ENCODE measurements at regions not wholly inside any gene's neighbourhood (a gene's known extent, or its start where the extent isn't known, plus 50 kb on each side); places are given as distances from the start of the nearest gene placed in this dataset.

DNA sequence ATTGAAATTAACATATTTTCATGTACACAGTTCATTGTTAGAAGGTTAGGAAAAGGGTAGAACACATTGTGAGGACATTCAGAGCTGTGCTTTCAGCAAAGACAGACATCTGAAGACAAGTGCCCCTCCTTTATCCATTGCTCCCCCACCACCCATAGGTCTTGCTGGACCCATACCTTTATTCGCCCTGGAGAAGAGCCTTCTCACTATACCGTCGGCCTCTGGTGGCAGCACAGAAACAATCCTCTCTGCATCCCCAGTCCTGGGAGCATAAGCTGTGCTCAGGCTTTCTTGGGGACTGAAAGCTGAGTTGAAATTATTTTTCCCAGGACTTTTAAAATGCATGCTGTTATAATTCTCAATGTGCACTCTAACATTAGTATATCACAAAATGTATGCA, 372.3 kb downstream of the EPHA7 start:
- no peak overlapping the region for H3K4me3 ChIP-seq (replicated peaks in 1 of 4; ENCODE audit: control extremely low read depth in 1 of 4, insufficient read depth in 1 of 4, low read depth in 3 of 4, low read length in 4 of 4)
- H3K36me3 ChIP-seq (ENCODE audit: control insufficient read depth, insufficient read depth, low read length): no peaks in the 10 kb centered on the region
- H3K9me3 ChIP-seq (ENCODE audit: control insufficient read depth, insufficient read depth, low read depth, low read length): no peaks in the 10 kb centered on the region
- H3K27ac ChIP-seq (ENCODE audit: insufficient read depth, low read length): no peak overlapping the region
- H3K27me3 ChIP-seq (ENCODE audit: control insufficient read depth, insufficient read depth, low read length): no peaks in the 10 kb centered on the region
- H4K20me1 ChIP-seq (ENCODE audit: control insufficient read depth, extremely low read depth, insufficient read depth, low read length): no peaks in the 10 kb centered on the region
- no peak for TF ChIP-seq EZH2 (IDR thresholded peaks at IDR 0.05; ENCODE audit: low read length, missing control alignments)
- TF ChIP-seq, protein P1, sequence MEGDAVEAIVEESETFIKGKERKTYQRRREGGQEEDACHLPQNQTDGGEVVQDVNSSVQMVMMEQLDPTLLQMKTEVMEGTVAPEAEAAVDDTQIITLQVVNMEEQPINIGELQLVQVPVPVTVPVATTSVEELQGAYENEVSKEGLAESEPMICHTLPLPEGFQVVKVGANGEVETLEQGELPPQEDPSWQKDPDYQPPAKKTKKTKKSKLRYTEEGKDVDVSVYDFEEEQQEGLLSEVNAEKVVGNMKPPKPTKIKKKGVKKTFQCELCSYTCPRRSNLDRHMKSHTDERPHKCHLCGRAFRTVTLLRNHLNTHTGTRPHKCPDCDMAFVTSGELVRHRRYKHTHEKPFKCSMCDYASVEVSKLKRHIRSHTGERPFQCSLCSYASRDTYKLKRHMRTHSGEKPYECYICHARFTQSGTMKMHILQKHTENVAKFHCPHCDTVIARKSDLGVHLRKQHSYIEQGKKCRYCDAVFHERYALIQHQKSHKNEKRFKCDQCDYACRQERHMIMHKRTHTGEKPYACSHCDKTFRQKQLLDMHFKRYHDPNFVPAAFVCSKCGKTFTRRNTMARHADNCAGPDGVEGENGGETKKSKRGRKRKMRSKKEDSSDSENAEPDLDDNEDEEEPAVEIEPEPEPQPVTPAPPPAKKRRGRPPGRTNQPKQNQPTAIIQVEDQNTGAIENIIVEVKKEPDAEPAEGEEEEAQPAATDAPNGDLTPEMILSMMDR (conservative IDR thresholded peaks at IDR 0.05 in 1 of 2, IDR thresholded peaks at IDR 0.05 in 1 of 2; ENCODE audit: low read depth in 1 of 2, low read length in 2 of 2): no peak
- DNase-seq (ENCODE audit: low read depth in 2 of 2): no peak
- no peak overlapping the region for H3K9ac ChIP-seq (ENCODE audit: insufficient read depth, low read length)
- no peaks in the 10 kb centered on the region for H3K4me1 ChIP-seq (ENCODE audit: control insufficient read depth, extremely low read depth, insufficient read depth, low read length)
- H3K79me2 ChIP-seq (ENCODE audit: control insufficient read depth, insufficient read depth, low read length): no peaks in the 10 kb centered on the region
- H3K4me2 ChIP-seq (ENCODE audit: extremely low read depth, insufficient read depth, low read length): no peak overlapping the region
- no peak overlapping the region for H2AFZ ChIP-seq (ENCODE audit: low read length)

DNA sequence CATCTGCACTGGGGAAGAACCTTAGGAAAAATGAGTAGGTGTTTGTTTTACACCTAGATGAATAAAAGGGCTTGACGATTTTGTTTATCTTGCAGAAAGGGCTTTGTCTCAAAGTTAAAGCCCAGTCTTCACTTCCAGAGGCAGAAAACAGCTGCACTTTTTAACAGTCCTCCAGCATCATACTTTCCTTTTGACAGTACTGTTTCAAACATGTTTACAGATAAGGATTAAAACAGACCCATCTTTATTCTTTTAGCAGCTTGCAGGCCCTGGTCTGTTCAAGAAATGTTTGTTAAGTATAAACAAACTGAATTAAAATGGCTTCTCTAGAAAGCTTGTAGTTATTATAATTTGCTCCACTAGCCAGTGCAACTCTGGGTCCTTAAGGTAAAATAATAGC, 374.2 kb downstream of the EPHA7 start:
- Histone ChIP-seq H3K27ac (ENCODE audit: insufficient read depth, low read length) (no peak overlapping the region), H4K20me1 (ENCODE audit: control insufficient read depth, extremely low read depth, insufficient read depth, low read length) (no peaks in the 10 kb centered on the region), H3K79me2 (ENCODE audit: control insufficient read depth, insufficient read depth, low read length) (no peaks in the 10 kb centered on the region), H3K36me3 (ENCODE audit: control insufficient read depth, insufficient read depth, low read length) (no peaks in the 10 kb centered on the region), H3K4me3 (replicated peaks in 1 of 4; ENCODE audit: control extremely low read depth in 1 of 4, insufficient read depth in 1 of 4, low read depth in 3 of 4, low read length in 4 of 4) (no peak overlapping the region), H3K9me3 (ENCODE audit: control insufficient read depth, insufficient read depth, low read depth, low read length) (no peaks in the 10 kb centered on the region), H3K9ac (ENCODE audit: insufficient read depth, low read length) (no peak overlapping the region), H2AFZ (ENCODE audit: low read length) (no peak overlapping the region), H3K27me3 (ENCODE audit: control insufficient read depth, insufficient read depth, low read length) (no peaks in the 10 kb centered on the region), H3K4me1 (ENCODE audit: control insufficient read depth, extremely low read depth, insufficient read depth, low read length) (no peaks in the 10 kb centered on the region), H3K4me2 (ENCODE audit: extremely low read depth, insufficient read depth, low read length) (no peak overlapping the region)
- DNase-seq (ENCODE audit: low read depth in 2 of 2): peak in 1 of 2 donors; percentile 1
- TF ChIP-seq EZH2 (IDR thresholded peaks at IDR 0.05; ENCODE audit: low read length, missing control alignments): no peak
- TF ChIP-seq, protein P1 (conservative IDR thresholded peaks at IDR 0.05 in 1 of 2, IDR thresholded peaks at IDR 0.05 in 1 of 2; ENCODE audit: low read depth in 1 of 2, low read length in 2 of 2): no peak

DNA sequence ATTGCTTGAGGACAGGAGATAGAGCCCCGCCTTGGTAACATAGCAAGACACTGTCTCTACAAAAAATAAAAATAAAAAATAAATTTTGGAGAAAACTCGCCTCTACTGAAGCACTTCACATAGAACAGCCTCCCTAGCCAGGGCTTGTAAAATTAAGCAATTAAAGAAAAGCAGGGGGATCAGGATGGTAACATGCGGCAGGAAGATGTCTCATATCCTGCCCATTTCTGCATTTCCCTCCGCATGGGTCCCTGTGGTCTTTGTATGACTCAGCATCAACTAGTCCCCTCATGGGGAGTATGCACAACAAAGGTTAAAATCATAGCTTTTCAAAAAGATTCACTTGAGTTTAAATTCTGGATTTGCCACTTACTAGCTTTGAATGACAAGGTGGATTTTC, 379.0 kb downstream of the EPHA7 start:
- Histone ChIP-seq H3K27me3 (ENCODE audit: control insufficient read depth, insufficient read depth, low read length) (no peaks in the 10 kb centered on the region), H2AFZ (ENCODE audit: low read length) (no peak overlapping the region), H3K4me2 (ENCODE audit: extremely low read depth, insufficient read depth, low read length) (no peak overlapping the region), H3K9me3 (ENCODE audit: control insufficient read depth, insufficient read depth, low read depth, low read length) (no peaks in the 10 kb centered on the region), H3K27ac (ENCODE audit: insufficient read depth, low read length) (no peak overlapping the region), H3K9ac (ENCODE audit: insufficient read depth, low read length) (no peak overlapping the region), H4K20me1 (ENCODE audit: control insufficient read depth, extremely low read depth, insufficient read depth, low read length) (no peaks in the 10 kb centered on the region), H3K36me3 (ENCODE audit: control insufficient read depth, insufficient read depth, low read length) (no peaks in the 10 kb centered on the region), H3K4me1 (ENCODE audit: control insufficient read depth, extremely low read depth, insufficient read depth, low read length) (no peaks in the 10 kb centered on the region), H3K4me3 (replicated peaks in 1 of 4; ENCODE audit: control extremely low read depth in 1 of 4, insufficient read depth in 1 of 4, low read depth in 3 of 4, low read length in 4 of 4) (no peak overlapping the region), H3K79me2 (ENCODE audit: control insufficient read depth, insufficient read depth, low read length) (no peaks in the 10 kb centered on the region)
- peak; percentile 3 to 42 for DNase-seq (ENCODE audit: low read depth in 2 of 2)
- TF ChIP-seq, protein P1 (conservative IDR thresholded peaks at IDR 0.05 in 1 of 2, IDR thresholded peaks at IDR 0.05 in 1 of 2; ENCODE audit: low read depth in 1 of 2, low read length in 2 of 2): no peak
- no peak for TF ChIP-seq EZH2 (IDR thresholded peaks at IDR 0.05; ENCODE audit: low read length, missing control alignments)

Measured in fibroblast of lung (primary cell).